ENCODE measurements at regions not wholly inside any gene's neighbourhood (a gene's known extent, or its start where the extent isn't known, plus 50 kb on each side); places are given as distances from the start of the nearest gene placed in this dataset.
A peak's percentile ranks its signal among the peaks of the same experiment; 100 is the strongest.

- no peak overlapping the region for H3K4me3 ChIP-seq (ENCODE audit: low read depth, low read length)
- peak; percentile 78 for DNase-seq (ENCODE audit: low read depth)
- TF ChIP-seq CTCF (conservative IDR thresholded peaks at IDR 0.05; ENCODE audit: low read depth, low read length) = no peak
Observed at GRCh38 chr16:80274576-80275191, 266.1 kb upstream of the DYNLRB2 start.

GRCh38 chr16:80273635-80274538, 266.9 kb upstream of the DYNLRB2 start:
- TF ChIP-seq CTCF (conservative IDR thresholded peaks at IDR 0.05; ENCODE audit: low read depth, low read length) = no peak
- DNase-seq (ENCODE audit: low read depth) = peak; percentile 61
- H3K4me3 ChIP-seq (ENCODE audit: low read depth, low read length) = no peak overlapping the region

GRCh38 chr16:80265624-80266306, 275.0 kb upstream of the DYNLRB2 start:
- no peak overlapping the region for H3K4me3 ChIP-seq (ENCODE audit: low read depth, low read length)
- no peak for DNase-seq (ENCODE audit: low read depth)
- no peak for TF ChIP-seq CTCF (conservative IDR thresholded peaks at IDR 0.05; ENCODE audit: low read depth, low read length)

- no peak for TF ChIP-seq CTCF (conservative IDR thresholded peaks at IDR 0.05; ENCODE audit: low read depth, low read length)
- DNase-seq (ENCODE audit: low read depth) = no peak
- no peak overlapping the region for H3K4me3 ChIP-seq (ENCODE audit: low read depth, low read length)
Observed at GRCh38 chr16:80263848-80264694, 276.7 kb upstream of the DYNLRB2 start.

- TF ChIP-seq CTCF (conservative IDR thresholded peaks at IDR 0.05; ENCODE audit: low read depth, low read length) = no peak
- no peak for DNase-seq (ENCODE audit: low read depth)
- H3K4me3 ChIP-seq (ENCODE audit: low read depth, low read length) = no peak overlapping the region
Observed at GRCh38 chr16:80263181-80263823, 277.5 kb upstream of the DYNLRB2 start.

GRCh38 chr16:80260906-80261311, 279.9 kb upstream of the DYNLRB2 start:
- H3K4me3 ChIP-seq (ENCODE audit: low read depth, low read length) = no peak overlapping the region
- peak; percentile 8 for DNase-seq (ENCODE audit: low read depth)
- no peak for TF ChIP-seq CTCF (conservative IDR thresholded peaks at IDR 0.05; ENCODE audit: low read depth, low read length)
